Neuronal stem cell (in vitro differentiated cells): ENCODE measurements at regions not wholly inside any gene's neighbourhood (a gene's known extent, or its start where the extent isn't known, plus 50 kb on each side); places are given as distances from the start of the nearest gene placed in this dataset.
"Not testable (repeated sequence)": the region's sequence is repeated elsewhere in the genome, so short reads cannot be mapped to it uniquely, and the experiment has no call there.

Source experiments
- DNase-seq: peaks from one replicate; pipeline ENCODE4 v3.0.0-alpha.2; 2013; ENCODE audit warnings: low spot score
- H2AFZ ChIP-seq: one replicate; pipeline ENCODE4 v1.6.1; 2013; ENCODE audit warnings: mild to moderate bottlenecking, low read length, inconsistent platforms
- H2AK5ac ChIP-seq: 2 replicates; pipeline ENCODE4 v1.6.1; 2013; ENCODE audit warnings: low read depth, mild to moderate bottlenecking, inconsistent platforms, low read length, moderate library complexity, mixed read lengths
- H2BK120ac ChIP-seq: 2 replicates; pipeline ENCODE4 v1.6.1; 2013; ENCODE audit warnings: low read depth, mild to moderate bottlenecking, inconsistent platforms, low read length, moderate library complexity, mixed read lengths
- H2BK12ac ChIP-seq: one replicate; pipeline ENCODE4 v1.6.1; 2013; ENCODE audit warnings: low read length, inconsistent platforms
- H2BK15ac ChIP-seq: 2 replicates; pipeline ENCODE4 v1.6.1; 2013; ENCODE audit warnings: mild to moderate bottlenecking, low read length, inconsistent platforms, mixed read lengths
- H2BK5ac ChIP-seq: one replicate; pipeline ENCODE4 v1.6.1; 2013; ENCODE audit warnings: inconsistent platforms, mild to moderate bottlenecking, low read length, moderate library complexity
- H3K14ac ChIP-seq: one replicate; pipeline ENCODE4 v1.6.1; 2013; ENCODE audit warnings: low read length, inconsistent platforms
- H3K18ac ChIP-seq: 2 replicates; pipeline ENCODE4 v1.6.1; 2013; ENCODE audit warnings: low read length, inconsistent platforms
- H3K23ac ChIP-seq: 2 replicates; pipeline ENCODE4 v1.6.1; 2013; ENCODE audit warnings: low read depth, mild to moderate bottlenecking, mixed read lengths, low read length, inconsistent platforms; ENCODE audit not compliant: poor library complexity
- H3K27ac ChIP-seq: replicated peaks from 3 replicates; pipeline ENCODE4 v1.5.1; 2013; ENCODE audit warnings: low read length, inconsistent platforms
- H3K27me3 ChIP-seq, 3 experiments: 2 replicates each; pipeline ENCODE4 v1.6.1; 2013; ENCODE audit warnings: low read length in 3 of 3, mild to moderate bottlenecking in 2 of 3, inconsistent platforms in 1 of 3, low read depth in 1 of 3, mixed read lengths in 1 of 3, moderate library complexity in 1 of 3; ENCODE audit not compliant: control insufficient read depth in 3 of 3, insufficient read depth in 3 of 3
- H3K36me3 ChIP-seq, 2 donors: replicated peaks in 1 of 2; 2 replicates each; pipeline ENCODE4 v1.6.1; 2013; ENCODE audit warnings: low read length in 2 of 2; ENCODE audit not compliant: control insufficient read depth in 2 of 2, insufficient read depth in 2 of 2
- H3K4ac ChIP-seq: 2 replicates; pipeline ENCODE4 v1.6.1; 2013; ENCODE audit warnings: inconsistent platforms, mild to moderate bottlenecking, low read length, moderate library complexity
- H3K4me1 ChIP-seq, 2 donors: 1 replicate in 1 of 2; 2 replicates in 1 of 2; pipeline ENCODE4 v1.6.1; 2013; ENCODE audit warnings: low read length in 2 of 2, low read depth in 1 of 2; ENCODE audit not compliant: control insufficient read depth in 2 of 2, insufficient read depth in 1 of 2
- H3K4me2 ChIP-seq: one replicate; pipeline ENCODE4 v1.6.1; 2013; ENCODE audit warnings: mild to moderate bottlenecking, low read length, inconsistent platforms; ENCODE audit not compliant: insufficient read depth, poor library complexity, severe bottlenecking
- H3K4me3 ChIP-seq, 2 donors: 2 replicates each; pipeline ENCODE4 v1.5.1; 2013; ENCODE audit warnings: low read length in 2 of 2, mild to moderate bottlenecking in 2 of 2, inconsistent platforms in 1 of 2, moderate library complexity in 1 of 2
- H3K79me1 ChIP-seq: one replicate; pipeline ENCODE4 v1.6.1; 2013; ENCODE audit warnings: low read depth, mild to moderate bottlenecking, inconsistent platforms, low read length, moderate library complexity
- H3K9ac ChIP-seq: one replicate; pipeline ENCODE4 v1.6.1; 2013; ENCODE audit warnings: mild to moderate bottlenecking, low read depth, low read length, inconsistent platforms; ENCODE audit not compliant: poor library complexity
- H3K9me3 ChIP-seq, 2 donors: replicated peaks in 1 of 2; 2 replicates each; pipeline versions ENCODE3 to v1.6.1; 2013; ENCODE audit warnings: low read length in 2 of 2, mild to moderate bottlenecking in 2 of 2, inconsistent platforms in 1 of 2, low read depth in 1 of 2, mixed read lengths in 1 of 2, moderate library complexity in 1 of 2; ENCODE audit not compliant: control insufficient read depth in 2 of 2, insufficient read depth in 1 of 2
- H4K8ac ChIP-seq: one replicate; pipeline ENCODE4 v1.6.1; 2013; ENCODE audit warnings: low read depth, mild to moderate bottlenecking, inconsistent platforms, low read length, moderate library complexity
- H4K91ac ChIP-seq: one replicate; pipeline ENCODE4 v1.6.1; 2013; ENCODE audit warnings: low read length, low read depth, mild to moderate bottlenecking, inconsistent platforms; ENCODE audit not compliant: poor library complexity
- WGBS, 2 donors: extraction: QIAGEN DNeasy Blood & Tissue Kit; methylation state at CpG; one replicate each; pipeline ENCODE4 v1.1.7; 2013; ENCODE audit warnings: missing lambda C conversion rate in 2 of 2, mixed read lengths in 1 of 2; ENCODE audit not compliant: insufficient read length in 2 of 2, insufficient replicate concordance in 1 of 2; ENCODE audit errors: extremely low coverage in 2 of 2; 5-methylcytosine and 5-hydroxymethylcytosine counted together

GRCh38 chr16:60605652-60606051, 1430.6 kb downstream of the CDH8 start:
- not testable (repeated sequence) for H3K4ac ChIP-seq, H3K9me3 ChIP-seq, H3K9ac ChIP-seq, H4K8ac ChIP-seq, H3K4me3 ChIP-seq, H2BK12ac ChIP-seq, H2BK15ac ChIP-seq, H4K91ac ChIP-seq, H3K14ac ChIP-seq, H2AFZ ChIP-seq, H2AK5ac ChIP-seq, H3K23ac ChIP-seq, DNase-seq, H2BK120ac ChIP-seq, H3K4me1 ChIP-seq, H3K4me2 ChIP-seq, H3K79me1 ChIP-seq, H3K27ac ChIP-seq, H2BK5ac ChIP-seq, H3K36me3 ChIP-seq, H3K27me3 ChIP-seq, H3K18ac ChIP-seq
- WGBS, 2 donors = no CpG with 5 or more reads among the region's 3 CpGs

GRCh38 chr16:60605176-60605575, 1431.1 kb downstream of the CDH8 start:
- H3K4me2 ChIP-seq = no peak overlapping the region
- H3K36me3 ChIP-seq = no peaks in the 10 kb centered on the region
- no peak overlapping the region for H2AK5ac ChIP-seq
- H3K4me1 ChIP-seq = no peaks in the 10 kb centered on the region
- H3K23ac ChIP-seq = no peak overlapping the region
- DNase-seq = no peak
- no peak overlapping the region for H2BK5ac ChIP-seq
- no peak overlapping the region for H2BK15ac ChIP-seq
- H3K4ac ChIP-seq = no peak overlapping the region
- H3K18ac ChIP-seq = no peak overlapping the region
- H3K14ac ChIP-seq = no peak overlapping the region
- H3K4me3 ChIP-seq = no peak overlapping the region
- WGBS, 2 donors = no CpG with 5 or more reads among the region's 3 CpGs
- H3K9me3 ChIP-seq = no peaks in the 10 kb centered on the region
- H3K27ac ChIP-seq = no peak overlapping the region
- H2BK120ac ChIP-seq = no peak overlapping the region
- H4K91ac ChIP-seq = no peak overlapping the region
- H4K8ac ChIP-seq = no peak overlapping the region
- no peak overlapping the region for H3K9ac ChIP-seq
- H3K79me1 ChIP-seq = no peaks in the 10 kb centered on the region
- no peak overlapping the region for H2AFZ ChIP-seq
- H3K27me3 ChIP-seq = no peaks in the 10 kb centered on the region
- H2BK12ac ChIP-seq = no peak overlapping the region

GRCh38 chr16:60586493-60586892, 1449.7 kb downstream of the CDH8 start:
- H3K18ac ChIP-seq = no peak overlapping the region
- H2AK5ac ChIP-seq = no peak overlapping the region
- H3K9me3 ChIP-seq = peaks cover 0 to 3% of the 10 kb centered on the region in 2 donors
- H3K27me3 ChIP-seq = no peaks in the 10 kb centered on the region
- no peaks in the 10 kb centered on the region for H3K79me1 ChIP-seq
- no peak overlapping the region for H4K8ac ChIP-seq
- H2AFZ ChIP-seq = no peak overlapping the region
- H3K9ac ChIP-seq = no peak overlapping the region
- H3K4me2 ChIP-seq = no peak overlapping the region
- H3K36me3 ChIP-seq = no peaks in the 10 kb centered on the region
- no peak overlapping the region for H3K23ac ChIP-seq
- H2BK12ac ChIP-seq = no peak overlapping the region
- no peak overlapping the region for H4K91ac ChIP-seq
- H3K4me3 ChIP-seq = no peak overlapping the region
- no peak for DNase-seq
- no peak overlapping the region for H3K4ac ChIP-seq
- no peak overlapping the region for H2BK15ac ChIP-seq
- H3K4me1 ChIP-seq = no peaks in the 10 kb centered on the region
- H2BK5ac ChIP-seq = no peak overlapping the region
- H3K14ac ChIP-seq = no peak overlapping the region
- H3K27ac ChIP-seq = no peak overlapping the region
- no peak overlapping the region for H2BK120ac ChIP-seq
- WGBS, 2 donors = no CpG with 5 or more reads among the region's 2 CpGs

GRCh38 chr16:60582528-60582927, 1453.7 kb downstream of the CDH8 start:
- H3K27me3 ChIP-seq = no peaks in the 10 kb centered on the region
- H2BK120ac ChIP-seq = no peak overlapping the region
- H3K79me1 ChIP-seq = no peaks in the 10 kb centered on the region
- no peak overlapping the region for H2BK12ac ChIP-seq
- no peak overlapping the region for H3K4ac ChIP-seq
- H3K4me3 ChIP-seq = no peak overlapping the region
- no peak overlapping the region for H3K4me2 ChIP-seq
- H3K14ac ChIP-seq = no peak overlapping the region
- WGBS, 2 donors = no CpG with 5 or more reads among the region's 4 CpGs
- no peak for DNase-seq
- H4K91ac ChIP-seq = no peak overlapping the region
- no peaks in the 10 kb centered on the region for H3K4me1 ChIP-seq
- H3K9ac ChIP-seq = no peak overlapping the region
- no peak overlapping the region for H2AFZ ChIP-seq
- no peaks in the 10 kb centered on the region for H3K36me3 ChIP-seq
- H4K8ac ChIP-seq = no peak overlapping the region
- H3K9me3 ChIP-seq = no peaks in the 10 kb centered on the region
- H2BK5ac ChIP-seq = no peak overlapping the region
- H3K27ac ChIP-seq = no peak overlapping the region
- no peak overlapping the region for H2AK5ac ChIP-seq
- H3K23ac ChIP-seq = no peak overlapping the region
- no peak overlapping the region for H2BK15ac ChIP-seq
- no peak overlapping the region for H3K18ac ChIP-seq
